GM21619 (cell line): ENCODE measurements at regions not wholly inside any gene's neighbourhood (a gene's known extent, or its start where the extent isn't known, plus 50 kb on each side); places are given as distances from the start of the nearest gene placed in this dataset.
"Not testable (repeated sequence)": the region's sequence is repeated elsewhere in the genome, so short reads cannot be mapped to it uniquely, and the experiment has no call there.

Experiments
- ATAC-seq: cut with Tn5 transposase; IDR thresholded peaks from one replicate; pipeline ENCODE4 v1.9.1; 2021; ENCODE audit not compliant: unreplicated experiment

DNA sequence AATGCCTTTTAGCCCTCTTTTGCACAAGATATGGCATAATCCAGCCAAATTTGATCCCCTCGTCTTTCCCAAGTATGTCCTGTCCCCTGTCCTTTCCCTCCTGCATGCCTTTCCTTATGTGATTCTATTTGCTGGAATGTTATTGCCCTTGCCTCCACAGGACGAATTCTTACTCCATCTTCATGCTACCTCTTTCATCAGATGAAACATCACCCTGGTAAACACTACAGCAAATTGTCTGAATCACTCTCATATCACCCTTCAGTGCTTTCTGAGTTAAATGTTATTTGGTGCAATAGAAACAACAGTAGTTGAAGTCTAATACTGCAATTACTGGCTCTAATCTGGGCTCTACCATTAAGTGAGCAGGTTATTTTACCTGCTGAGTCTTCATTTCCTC lies 52.2 kb upstream of the FAT1 start:
- no peak for ATAC-seq

GRCh38 chr4:186778134-186778533 lies 54.5 kb upstream of the FAT1 start:
- no peak for ATAC-seq

DNA sequence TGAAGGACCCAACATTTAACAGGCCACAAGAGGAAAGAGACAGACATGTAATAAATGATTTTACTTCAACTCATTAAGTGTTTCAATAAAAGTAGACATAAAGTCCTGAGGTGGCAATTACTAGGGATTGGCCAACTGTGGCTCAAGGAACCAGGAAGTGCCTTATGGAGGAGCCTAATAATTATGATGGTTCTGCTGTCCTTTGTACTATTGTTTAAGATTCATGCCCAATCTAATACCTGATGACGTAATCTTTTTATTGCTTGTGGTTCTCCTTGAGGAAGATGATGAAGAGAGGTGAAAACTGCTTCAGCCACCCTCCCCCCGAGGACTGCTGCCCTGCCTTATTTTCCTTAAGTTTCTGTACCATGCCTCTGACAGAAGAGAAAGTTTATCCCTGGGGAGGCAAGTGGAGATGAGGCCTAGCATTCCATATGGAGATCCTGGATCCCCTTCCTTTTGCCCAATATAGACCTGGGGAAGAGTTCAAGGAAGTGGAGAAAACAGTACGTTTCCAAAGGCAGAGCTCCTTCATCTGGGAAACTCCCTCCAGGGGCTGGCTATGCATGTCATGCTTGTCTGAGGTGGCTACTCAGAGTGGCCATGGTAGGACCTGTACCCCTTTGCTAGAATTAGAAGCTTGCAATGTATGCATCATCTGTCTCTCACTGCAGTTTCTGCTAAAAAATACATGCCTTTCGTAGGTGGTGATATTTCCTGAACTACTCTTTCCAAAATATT lies 56.8 kb upstream of the FAT1 start:
- no peak for ATAC-seq

DNA sequence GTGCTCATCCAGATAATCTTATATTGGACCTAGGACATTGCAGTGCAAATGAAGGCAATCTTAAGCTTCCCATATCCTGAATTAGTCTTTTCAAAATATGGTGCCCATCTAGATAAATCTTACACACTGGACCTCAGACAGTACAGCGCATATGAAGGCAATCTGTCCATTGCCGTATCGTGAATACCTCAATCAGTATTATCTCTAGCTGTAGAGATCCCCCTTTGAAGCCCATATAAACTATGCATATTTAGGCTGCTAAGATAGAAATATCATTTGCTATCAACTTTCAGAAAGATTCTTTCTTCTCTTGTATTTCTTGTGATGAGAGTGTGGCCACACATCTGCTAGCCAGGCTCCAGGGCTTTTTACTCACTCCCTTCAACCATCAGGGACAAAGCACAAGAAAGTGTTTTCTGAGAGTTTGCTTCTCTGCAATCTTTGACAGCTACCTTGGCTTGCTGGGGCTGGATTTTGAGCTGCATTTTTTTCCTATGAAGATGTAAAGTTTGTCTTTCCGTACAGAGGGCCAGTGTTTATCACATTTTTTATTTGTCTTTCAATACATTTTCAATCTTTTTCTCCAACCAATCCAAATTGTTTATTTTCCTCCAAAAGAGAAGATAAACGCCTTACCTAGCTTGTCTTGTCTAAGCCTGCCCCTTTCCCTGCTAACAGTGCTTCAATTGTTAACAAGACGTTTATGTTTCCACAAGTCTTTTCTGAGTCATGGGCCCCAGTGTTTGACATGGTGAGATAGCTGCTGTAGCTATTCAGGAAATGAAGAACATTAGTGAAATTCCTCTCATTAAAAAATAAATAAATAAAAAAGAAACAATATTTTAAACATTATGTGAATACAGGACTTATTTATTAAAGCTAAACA lies 57.6 kb upstream of the FAT1 start:
- ATAC-seq = no peak

DNA sequence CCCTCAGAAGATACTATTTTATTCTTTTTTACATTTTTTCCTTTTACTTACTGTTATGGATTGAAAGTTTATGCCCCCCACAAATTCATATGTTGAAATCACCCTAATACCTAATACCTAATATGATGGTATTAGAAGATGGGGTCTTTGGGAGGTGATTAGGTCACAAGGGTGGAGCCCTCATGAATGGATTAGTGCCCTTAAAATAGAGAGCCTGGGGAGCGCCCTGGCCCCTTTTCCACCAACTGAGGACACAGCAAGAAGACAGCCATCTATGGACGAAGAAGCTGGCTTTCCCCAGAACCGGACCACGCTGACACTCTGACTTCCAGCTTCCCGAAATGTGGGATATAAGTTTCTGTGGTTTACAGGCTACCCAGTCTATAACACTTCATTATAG lies 58.6 kb upstream of the FAT1 start:
- no peak for ATAC-seq

GRCh38 chr4:186787536-186787935 lies 63.9 kb upstream of the FAT1 start:
- ATAC-seq = no peak

- ATAC-seq = no peak
Measured at GRCh38 chr4:186789651-186790050, 66.0 kb upstream of the FAT1 start.

GRCh38 chr4:186790630-186791029 lies 67.0 kb upstream of the FAT1 start:
- ATAC-seq = no peak

DNA sequence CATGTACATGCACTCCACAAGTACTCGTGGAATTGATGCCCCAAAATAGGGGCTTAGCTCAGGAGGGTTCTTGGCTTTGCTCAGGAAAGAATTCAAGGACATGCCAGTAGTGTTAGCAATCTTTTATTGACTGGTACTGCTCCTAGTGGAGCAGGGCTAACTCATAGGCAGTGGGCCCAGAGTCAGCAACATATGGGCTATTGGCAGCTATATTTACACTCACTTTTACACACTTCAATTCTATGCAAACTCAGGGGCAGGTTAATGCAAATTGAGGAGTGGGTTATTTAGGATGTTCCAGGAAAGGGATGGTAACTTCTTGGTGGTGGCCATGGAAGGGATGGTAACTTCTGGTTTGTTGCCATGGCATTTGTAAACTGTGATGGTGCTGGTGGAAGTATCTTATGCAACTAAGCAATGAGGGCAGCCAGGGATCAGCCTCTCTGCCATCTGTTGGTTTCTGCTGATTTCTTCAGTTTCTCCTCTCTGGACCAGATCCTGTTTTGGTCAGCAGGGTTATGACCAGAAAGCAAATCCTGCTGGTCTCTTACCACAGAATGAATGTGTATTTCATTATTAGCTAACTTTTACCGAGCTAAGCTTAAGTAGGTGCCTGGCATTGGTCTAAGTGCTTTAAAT lies 69.2 kb upstream of the FAT1 start:
- no peak for ATAC-seq

DNA sequence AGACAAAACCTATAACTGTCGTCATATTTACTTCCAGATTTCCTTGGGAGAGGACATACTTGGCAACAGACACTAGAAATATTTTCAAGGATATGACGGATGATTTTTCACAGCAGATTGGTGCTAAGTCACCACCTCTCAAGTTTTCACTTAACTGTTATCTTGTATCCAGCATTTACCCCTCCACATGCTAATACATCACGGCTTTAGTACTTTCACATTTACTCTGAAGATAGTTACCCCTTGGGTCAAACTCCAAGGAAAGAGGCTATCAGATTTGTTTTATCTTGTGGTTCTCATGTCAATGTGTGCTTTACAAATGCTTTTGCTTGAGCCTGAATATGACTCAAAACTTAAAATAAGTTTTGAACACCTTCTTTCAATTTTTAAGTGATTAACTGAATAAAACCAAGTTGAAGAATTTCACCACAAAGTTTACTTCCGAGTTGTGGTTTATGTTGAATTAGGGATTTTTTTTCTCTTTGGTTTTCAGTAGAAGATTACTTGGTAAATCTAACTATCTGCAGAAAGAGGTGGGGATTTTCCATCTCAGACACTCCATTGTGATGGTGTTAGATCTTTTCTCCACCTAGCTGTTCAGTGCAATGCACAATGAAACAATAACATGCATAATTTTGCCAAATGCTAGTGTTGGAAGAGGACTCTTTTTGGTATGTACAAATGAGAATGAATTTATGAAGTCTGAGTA lies 75.4 kb upstream of the FAT1 start:
- ATAC-seq = no peak

DNA sequence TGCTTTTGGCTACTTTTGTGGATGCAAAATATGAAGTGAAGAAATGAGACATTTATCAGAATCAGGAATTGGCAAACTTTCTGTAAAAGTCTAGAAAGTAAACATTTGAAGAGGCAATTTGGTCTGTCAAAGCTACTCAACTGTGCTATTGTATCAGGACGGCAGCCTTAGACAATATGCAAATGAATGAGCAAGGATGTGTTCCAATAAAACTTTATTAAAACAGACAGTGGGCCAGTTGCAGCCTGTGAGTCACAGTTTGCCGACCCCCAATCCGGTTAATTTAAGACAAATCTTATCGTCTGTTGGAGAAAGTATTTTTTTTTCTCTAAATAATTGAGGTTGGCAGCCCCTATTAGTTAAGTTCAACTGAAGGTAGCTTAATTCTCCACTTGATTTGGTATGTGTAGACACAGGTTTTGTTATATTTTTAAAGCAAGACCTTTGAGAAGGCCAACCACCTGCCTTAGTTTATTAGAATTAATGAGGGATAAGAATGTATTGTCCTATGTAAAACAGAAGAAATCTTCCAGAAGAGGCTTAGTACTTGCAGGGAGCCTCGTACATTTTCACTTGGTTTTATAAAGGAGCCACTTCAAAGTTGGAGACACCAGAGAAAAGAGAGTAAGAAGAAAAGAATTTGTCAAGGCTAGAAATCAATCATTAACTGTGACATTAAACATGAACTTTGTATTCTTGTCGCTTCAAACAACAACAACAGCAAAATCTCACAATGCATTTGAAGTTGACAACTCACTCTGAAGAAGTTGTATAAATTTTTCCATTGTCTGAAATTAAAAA lies 81.6 kb upstream of the FAT1 start:
- ATAC-seq = no peak

DNA sequence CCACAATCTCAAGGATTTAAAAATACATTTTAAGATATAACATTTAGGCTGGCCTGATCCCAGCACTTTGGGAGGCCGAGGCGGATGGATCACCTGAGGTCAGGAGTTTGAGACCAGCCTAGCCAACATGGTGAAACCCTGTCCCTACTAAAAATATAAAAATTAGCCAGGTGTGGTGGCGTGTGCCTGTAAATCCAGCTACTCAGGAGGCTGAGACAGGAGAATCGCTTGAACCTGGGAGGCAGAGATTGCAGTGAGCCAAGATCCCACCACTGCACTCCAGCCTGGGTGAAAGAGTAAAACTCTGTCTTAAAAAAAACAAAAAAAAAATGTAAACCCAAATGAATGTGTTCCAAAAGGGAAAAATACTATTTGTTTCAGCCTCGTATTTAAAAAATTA lies 82.3 kb upstream of the FAT1 start:
- not testable (repeated sequence) for ATAC-seq

GRCh38 chr4:186806679-186807421 lies 83.2 kb upstream of the FAT1 start:
- ATAC-seq = no peak

DNA sequence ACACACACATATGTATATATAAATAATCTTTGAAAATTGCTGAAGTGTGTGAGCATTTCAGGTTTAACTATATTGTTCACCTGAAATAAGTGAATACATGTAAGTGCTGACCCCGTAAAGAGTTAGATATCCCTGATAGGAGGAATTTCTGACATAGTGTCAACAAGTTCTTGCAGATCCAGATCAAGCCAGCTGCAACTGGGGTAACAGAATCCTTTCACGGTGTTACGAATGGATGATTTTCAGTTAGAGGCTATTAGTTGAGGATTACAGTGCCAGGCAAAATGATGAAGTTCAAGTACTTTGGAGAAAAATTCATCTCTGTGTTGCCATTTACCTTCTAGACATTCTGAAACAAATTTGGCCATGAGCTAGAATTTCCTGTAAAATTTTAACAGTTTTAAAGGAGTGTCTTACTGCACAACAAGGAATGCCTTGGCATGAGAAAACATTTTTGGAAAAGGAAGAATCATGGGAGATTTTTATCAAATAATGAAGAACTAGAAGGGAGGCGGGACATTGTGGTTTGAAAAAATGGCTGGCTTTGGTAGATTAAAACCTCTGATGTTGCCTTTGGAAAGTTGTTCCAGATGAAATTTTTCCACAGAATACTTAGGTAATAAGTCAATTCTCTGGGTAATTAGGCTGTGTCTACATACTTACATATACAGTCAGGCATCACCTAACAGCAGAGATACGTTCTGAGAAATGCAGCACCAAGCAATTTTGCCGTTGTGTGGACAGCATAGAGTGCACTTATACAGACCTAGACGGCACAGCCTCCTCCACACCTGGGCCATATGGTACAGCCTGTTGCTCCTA lies 84.4 kb upstream of the FAT1 start:
- ATAC-seq = no peak

DNA sequence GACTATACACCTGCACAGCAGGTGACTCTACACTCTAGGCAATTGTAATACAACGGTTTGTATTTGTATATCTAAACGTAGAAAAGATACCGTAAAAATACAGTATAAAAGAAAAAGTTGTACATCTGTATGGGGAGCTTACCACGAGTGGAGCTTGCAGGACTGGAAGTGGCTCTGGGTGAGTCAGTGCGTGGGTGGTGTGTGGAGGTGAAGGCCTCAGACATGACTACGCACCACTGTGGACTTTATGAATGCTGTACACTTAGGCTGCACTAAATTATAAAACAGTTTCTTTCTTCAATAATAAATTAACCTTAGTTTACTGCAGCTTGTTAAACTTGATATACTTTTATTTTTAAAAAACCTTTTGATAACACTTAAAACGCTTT lies 85.0 kb upstream of the FAT1 start:
- no peak for ATAC-seq

GRCh38 chr4:186809070-186809469 lies 85.4 kb upstream of the FAT1 start:
- ATAC-seq = no peak

- ATAC-seq = no peak
Measured at GRCh38 chr4:186810613-186811150, 87.0 kb upstream of the FAT1 start.

GRCh38 chr4:186812592-186812991 lies 88.9 kb upstream of the FAT1 start:
- ATAC-seq = no peak
